ENCODE measurements at regions not wholly inside any gene's neighbourhood (a gene's known extent, or its start where the extent isn't known, plus 50 kb on each side); places are given as distances from the start of the nearest gene placed in this dataset.

- no peak for TF ChIP-seq CTCF (IDR thresholded peaks at IDR 0.05; ENCODE audit: control insufficient read depth, insufficient read depth, low read depth, low read length, missing control alignments)
- H3K4me3 ChIP-seq (ENCODE audit: control insufficient read depth, low read depth, low read length), result no peak overlapping the region
- DNase-seq (ENCODE audit: low read depth), result no peak
Measured at GRCh38 chr15:29635513-29636098, 186.7 kb downstream of the TJP1 start.

GRCh38 chr15:29633971-29634370 lies 188.3 kb downstream of the TJP1 start:
- DNase-seq (ENCODE audit: low read depth), result no peak
- no peak for TF ChIP-seq CTCF (IDR thresholded peaks at IDR 0.05; ENCODE audit: control insufficient read depth, insufficient read depth, low read depth, low read length, missing control alignments)
- H3K4me3 ChIP-seq (ENCODE audit: control insufficient read depth, low read depth, low read length), result no peak overlapping the region

- no peak for DNase-seq (ENCODE audit: low read depth)
- H3K4me3 ChIP-seq (ENCODE audit: control insufficient read depth, low read depth, low read length), result no peak overlapping the region
- TF ChIP-seq CTCF (IDR thresholded peaks at IDR 0.05; ENCODE audit: control insufficient read depth, insufficient read depth, low read depth, low read length, missing control alignments), result no peak
Measured at GRCh38 chr15:29632671-29633406, 189.4 kb downstream of the TJP1 start.

GRCh38 chr15:29631076-29632070 lies 190.9 kb downstream of the TJP1 start:
- H3K4me3 ChIP-seq (ENCODE audit: control insufficient read depth, low read depth, low read length), result no peak overlapping the region
- no peak for TF ChIP-seq CTCF (IDR thresholded peaks at IDR 0.05; ENCODE audit: control insufficient read depth, insufficient read depth, low read depth, low read length, missing control alignments)
- DNase-seq (ENCODE audit: low read depth), result no peak

- DNase-seq (ENCODE audit: low read depth), result no peak
- H3K4me3 ChIP-seq (ENCODE audit: control insufficient read depth, low read depth, low read length), result no peak overlapping the region
- no peak for TF ChIP-seq CTCF (IDR thresholded peaks at IDR 0.05; ENCODE audit: control insufficient read depth, insufficient read depth, low read depth, low read length, missing control alignments)
Measured at GRCh38 chr15:29624271-29624670, 198.0 kb downstream of the TJP1 start.

GRCh38 chr15:29623116-29623639 lies 199.1 kb downstream of the TJP1 start:
- H3K4me3 ChIP-seq (ENCODE audit: control insufficient read depth, low read depth, low read length), result no peak overlapping the region
- DNase-seq (ENCODE audit: low read depth), result no peak
- no peak for TF ChIP-seq CTCF (IDR thresholded peaks at IDR 0.05; ENCODE audit: control insufficient read depth, insufficient read depth, low read depth, low read length, missing control alignments)
